Smooth muscle cell of the brain vasculature (primary cell): ENCODE measurements at regions not wholly inside any gene's neighbourhood (a gene's known extent, or its start where the extent isn't known, plus 50 kb on each side); places are given as distances from the start of the nearest gene placed in this dataset.
"Not testable (repeated sequence)": the region's sequence is repeated elsewhere in the genome, so short reads cannot be mapped to it uniquely, and the experiment has no call there.

Experiments used
- DNase-seq: peaks from one replicate; pipeline ENCODE4 v3.0.0-alpha.2; 2012; ENCODE audit warnings: low read depth, low spot score

- no peak for DNase-seq
Measured at GRCh38 chr16:59634004-59634579, 900.0 kb upstream of the GOT2 start.

- no peak for DNase-seq
Measured at GRCh38 chr16:59632276-59632855, 898.2 kb upstream of the GOT2 start.

GRCh38 chr16:59624381-59624780 lies 890.3 kb upstream of the GOT2 start:
- DNase-seq = not testable (repeated sequence)

- no peak for DNase-seq
Measured at GRCh38 chr16:59614466-59615240, 880.5 kb upstream of the GOT2 start.

- DNase-seq = not testable (repeated sequence)
Measured at GRCh38 chr16:59612910-59613620, 878.9 kb upstream of the GOT2 start.

GRCh38 chr16:59612094-59612493 lies 878.0 kb upstream of the GOT2 start:
- DNase-seq = no peak

- DNase-seq = no peak
Measured at GRCh38 chr16:59611556-59611955, 877.4 kb upstream of the GOT2 start.

- no peak for DNase-seq
Measured at GRCh38 chr16:59605706-59606105, 871.6 kb upstream of the GOT2 start.

- DNase-seq = no peak
Measured at GRCh38 chr16:59604354-59604753, 870.2 kb upstream of the GOT2 start.

GRCh38 chr16:59601452-59601851 lies 867.3 kb upstream of the GOT2 start:
- no peak for DNase-seq

- no peak for DNase-seq
Measured at GRCh38 chr16:59597269-59597668, 863.2 kb upstream of the GOT2 start.

- DNase-seq = no peak
Measured at GRCh38 chr16:59596693-59597092, 862.6 kb upstream of the GOT2 start.

GRCh38 chr16:59593194-59593661 lies 859.1 kb upstream of the GOT2 start:
- no peak for DNase-seq

GRCh38 chr16:59591480-59591879 lies 857.4 kb upstream of the GOT2 start:
- DNase-seq = no peak

- DNase-seq = no peak
Measured at GRCh38 chr16:59590845-59591244, 856.7 kb upstream of the GOT2 start.

GRCh38 chr16:59586331-59586730 lies 852.2 kb upstream of the GOT2 start:
- no peak for DNase-seq

- DNase-seq = no peak
Measured at GRCh38 chr16:59574296-59574695, 840.2 kb upstream of the GOT2 start.

- DNase-seq = no peak
Measured at GRCh38 chr16:59573528-59574271, 839.6 kb upstream of the GOT2 start.

- no peak for DNase-seq
Measured at GRCh38 chr16:59567496-59567895, 833.4 kb upstream of the GOT2 start.

GRCh38 chr16:59566446-59566845 lies 832.3 kb upstream of the GOT2 start:
- DNase-seq = no peak

GRCh38 chr16:59558679-59559078 lies 824.6 kb upstream of the GOT2 start:
- DNase-seq = no peak

GRCh38 chr16:59552164-59552563 lies 818.0 kb upstream of the GOT2 start:
- no peak for DNase-seq
